ENCODE measurements at regions not wholly inside any gene's neighbourhood (a gene's known extent, or its start where the extent isn't known, plus 50 kb on each side); places are given as distances from the start of the nearest gene placed in this dataset.

GRCh38 chr2:107448160-107448559 is 378.5 kb upstream of the RGPD4 start:
- H3K9me3 ChIP-seq (ENCODE audit: control insufficient read depth, insufficient read depth, low read length), result no peaks in the 10 kb centered on the region
- no peak overlapping the region for H3K27ac ChIP-seq (ENCODE audit: low read depth, low read length)
- no CpG with 5 or more reads among the region's 1 CpG for WGBS (ENCODE audit: insufficient coverage)
- no peaks in the 10 kb centered on the region for H3K36me3 ChIP-seq (ENCODE audit: control insufficient read depth, insufficient read depth, low read length)
- H3K4me1 ChIP-seq (ENCODE audit: control insufficient read depth, insufficient read depth, low read length), result no peaks in the 10 kb centered on the region
- H3K27me3 ChIP-seq (ENCODE audit: control insufficient read depth, insufficient read depth, low read length), result no peaks in the 10 kb centered on the region
- H3K4me3 ChIP-seq (ENCODE audit: low read depth, low read length), result no peak overlapping the region
- DNase-seq (ENCODE audit: low read depth in 4 of 6, low spot score in 6 of 6), result no peak

DNA sequence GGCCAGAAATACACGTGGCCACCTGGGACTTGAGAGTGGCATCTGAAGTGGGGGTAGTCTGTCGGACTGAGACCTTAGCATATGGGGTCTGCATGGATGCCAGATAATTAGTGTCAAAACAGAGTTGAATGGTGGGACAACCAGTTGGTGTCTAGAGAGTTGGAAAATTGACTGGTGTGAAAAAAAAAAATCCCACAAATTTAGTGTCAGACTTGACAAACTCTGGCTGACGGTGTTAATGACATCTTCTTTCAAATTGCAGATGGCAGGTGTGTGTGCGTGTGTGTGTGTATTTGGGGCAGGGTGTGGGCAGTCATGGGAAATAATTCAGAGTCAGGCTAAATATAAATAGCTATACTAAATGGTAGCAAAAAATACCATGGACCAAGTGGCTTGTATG is 365.4 kb upstream of the RGPD4 start:
- DNase-seq (ENCODE audit: low read depth in 4 of 6, low spot score in 6 of 6), result peak in 1 of 6 donors; percentile 81
- Histone ChIP-seq H3K9me3 (ENCODE audit: control insufficient read depth, insufficient read depth, low read length) (no peaks in the 10 kb centered on the region), H3K27ac (ENCODE audit: low read depth, low read length) (no peak overlapping the region), H3K4me1 (ENCODE audit: control insufficient read depth, insufficient read depth, low read length) (peaks cover 3% of the 10 kb centered on the region), H3K4me3 (ENCODE audit: low read depth, low read length) (no peak overlapping the region), H3K27me3 (ENCODE audit: control insufficient read depth, insufficient read depth, low read length) (no peaks in the 10 kb centered on the region), H3K36me3 (ENCODE audit: control insufficient read depth, insufficient read depth, low read length) (no peaks in the 10 kb centered on the region)
- WGBS (ENCODE audit: insufficient coverage), result 60% methylated on average over 1 of the region's 4 CpGs

DNA sequence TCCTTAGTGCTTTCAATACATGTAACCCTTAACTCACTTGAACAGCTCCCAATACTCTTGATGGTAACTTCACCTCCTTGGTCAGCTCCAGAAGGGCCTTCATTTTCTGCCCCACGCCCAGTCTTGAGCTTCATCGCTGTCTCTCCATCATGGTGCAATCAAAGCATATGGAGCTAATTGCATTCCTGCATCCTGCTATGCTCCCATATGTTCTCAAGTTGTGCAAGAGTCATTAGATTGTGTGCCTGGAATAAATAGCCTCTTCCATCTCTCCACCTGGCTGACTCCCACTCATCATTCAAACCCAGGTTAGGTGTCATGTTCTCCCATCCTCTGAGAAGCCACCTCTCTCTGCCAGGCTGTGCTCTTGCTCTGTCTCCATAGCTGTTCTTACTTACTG is 364.5 kb upstream of the RGPD4 start:
- DNase-seq (ENCODE audit: low read depth in 4 of 6, low spot score in 6 of 6), result peak in 2 of 6 donors; percentile 28 to 30
- H3K27ac ChIP-seq (ENCODE audit: low read depth, low read length), result no peak overlapping the region
- H3K4me3 ChIP-seq (ENCODE audit: low read depth, low read length), result no peak overlapping the region
- peaks cover 3% of the 10 kb centered on the region for H3K4me1 ChIP-seq (ENCODE audit: control insufficient read depth, insufficient read depth, low read length)
- no peaks in the 10 kb centered on the region for H3K9me3 ChIP-seq (ENCODE audit: control insufficient read depth, insufficient read depth, low read length)
- no peaks in the 10 kb centered on the region for H3K36me3 ChIP-seq (ENCODE audit: control insufficient read depth, insufficient read depth, low read length)
- no CpG with 5 or more reads among the region's 2 CpGs for WGBS (ENCODE audit: insufficient coverage)
- no peaks in the 10 kb centered on the region for H3K27me3 ChIP-seq (ENCODE audit: control insufficient read depth, insufficient read depth, low read length)

DNA sequence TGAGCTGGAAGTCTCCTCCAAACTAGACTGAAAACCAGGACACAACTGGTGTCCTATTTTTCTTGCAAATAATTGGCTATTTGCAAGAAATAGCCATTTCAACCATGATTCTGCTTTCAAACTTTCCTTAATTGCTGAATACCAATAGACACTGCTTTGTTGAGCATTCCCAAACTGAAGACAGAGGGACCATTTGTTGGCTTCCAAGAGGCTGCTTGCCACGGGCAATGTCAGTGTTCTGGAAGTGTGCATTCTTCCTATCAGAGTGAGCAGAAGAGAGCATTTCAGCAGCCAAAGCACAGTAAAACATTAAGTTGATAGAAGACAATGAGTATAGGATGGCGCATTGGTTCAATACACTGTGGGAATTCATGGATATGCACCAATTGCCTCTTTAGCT is 360.5 kb upstream of the RGPD4 start:
- WGBS (ENCODE audit: insufficient coverage), result no CpG with 5 or more reads among the region's 2 CpGs
- no peaks in the 10 kb centered on the region for H3K36me3 ChIP-seq (ENCODE audit: control insufficient read depth, insufficient read depth, low read length)
- no peaks in the 10 kb centered on the region for H3K27me3 ChIP-seq (ENCODE audit: control insufficient read depth, insufficient read depth, low read length)
- no peak overlapping the region for H3K27ac ChIP-seq (ENCODE audit: low read depth, low read length)
- no peak overlapping the region for H3K4me3 ChIP-seq (ENCODE audit: low read depth, low read length)
- no peaks in the 10 kb centered on the region for H3K9me3 ChIP-seq (ENCODE audit: control insufficient read depth, insufficient read depth, low read length)
- peak in 1 of 6 donors; percentile 38 for DNase-seq (ENCODE audit: low read depth in 4 of 6, low spot score in 6 of 6)
- H3K4me1 ChIP-seq (ENCODE audit: control insufficient read depth, insufficient read depth, low read length), result peaks cover 3% of the 10 kb centered on the region

DNA sequence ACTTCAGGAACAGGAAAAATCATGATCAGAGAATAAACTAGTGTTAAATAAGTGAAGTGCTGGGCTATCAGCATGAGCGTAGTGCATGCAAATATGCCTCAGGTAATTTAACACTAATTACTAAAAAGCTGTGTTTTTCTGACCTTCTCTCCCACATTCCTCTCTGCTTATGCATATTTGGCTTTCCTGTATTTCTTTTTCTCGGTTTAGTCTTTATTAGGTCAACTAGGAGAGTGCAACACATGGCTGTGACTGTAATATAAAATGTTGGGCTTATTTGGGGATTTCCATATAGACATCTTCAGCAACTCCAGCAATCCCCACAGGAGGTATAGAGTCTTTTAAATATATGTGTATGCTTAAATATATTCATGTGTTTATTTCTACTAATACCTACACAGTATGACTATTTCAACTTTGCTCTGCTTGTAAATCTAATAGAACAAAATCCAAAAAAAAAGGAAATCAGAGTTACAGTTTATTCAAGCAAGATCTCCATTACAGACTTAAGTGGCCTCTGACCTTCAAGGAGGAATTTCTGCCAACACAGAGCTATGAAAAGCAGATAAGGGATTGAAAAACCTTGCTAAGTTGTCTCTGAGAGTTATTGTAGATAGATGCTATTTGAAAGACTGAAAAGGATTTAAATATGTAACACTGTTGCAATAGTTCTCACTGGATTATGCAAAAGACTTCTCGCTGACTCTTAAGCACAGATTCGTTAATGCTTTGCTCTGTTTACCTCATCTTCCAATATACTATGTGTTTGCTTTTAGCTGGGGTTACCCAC is 359.5 kb upstream of the RGPD4 start:
- no peak for DNase-seq (ENCODE audit: low read depth in 4 of 6, low spot score in 6 of 6)

GRCh38 chr2:107469437-107469995 is 357.2 kb upstream of the RGPD4 start:
- Histone ChIP-seq H3K27me3 (ENCODE audit: control insufficient read depth, insufficient read depth, low read length) (no peaks in the 10 kb centered on the region), H3K4me3 (ENCODE audit: low read depth, low read length) (no peak overlapping the region), H3K4me1 (ENCODE audit: control insufficient read depth, insufficient read depth, low read length) (peaks cover 3% of the 10 kb centered on the region), H3K36me3 (ENCODE audit: control insufficient read depth, insufficient read depth, low read length) (no peaks in the 10 kb centered on the region), H3K27ac (ENCODE audit: low read depth, low read length) (no peak overlapping the region), H3K9me3 (ENCODE audit: control insufficient read depth, insufficient read depth, low read length) (peaks cover 2% of the 10 kb centered on the region)
- WGBS (ENCODE audit: insufficient coverage), result 92% methylated on average over 30 of the region's 34 CpGs
- no peak for DNase-seq (ENCODE audit: low read depth in 4 of 6, low spot score in 6 of 6)

More for the DNA sequence above, 359.5 kb upstream of the RGPD4 start:
- Histone ChIP-seq H3K36me3 (ENCODE audit: control insufficient read depth, insufficient read depth, low read length) (no peaks in the 10 kb centered on the region), H3K27me3 (ENCODE audit: control insufficient read depth, insufficient read depth, low read length) (no peaks in the 10 kb centered on the region), H3K4me1 (ENCODE audit: control insufficient read depth, insufficient read depth, low read length) (peaks cover 3% of the 10 kb centered on the region), H3K9me3 (ENCODE audit: control insufficient read depth, insufficient read depth, low read length) (no peaks in the 10 kb centered on the region), H3K27ac (ENCODE audit: low read depth, low read length) (no peak overlapping the region), H3K4me3 (ENCODE audit: low read depth, low read length) (no peak overlapping the region)
- WGBS (ENCODE audit: insufficient coverage), result 88% methylated on average over 2 of the region's 4 CpGs

DNA sequence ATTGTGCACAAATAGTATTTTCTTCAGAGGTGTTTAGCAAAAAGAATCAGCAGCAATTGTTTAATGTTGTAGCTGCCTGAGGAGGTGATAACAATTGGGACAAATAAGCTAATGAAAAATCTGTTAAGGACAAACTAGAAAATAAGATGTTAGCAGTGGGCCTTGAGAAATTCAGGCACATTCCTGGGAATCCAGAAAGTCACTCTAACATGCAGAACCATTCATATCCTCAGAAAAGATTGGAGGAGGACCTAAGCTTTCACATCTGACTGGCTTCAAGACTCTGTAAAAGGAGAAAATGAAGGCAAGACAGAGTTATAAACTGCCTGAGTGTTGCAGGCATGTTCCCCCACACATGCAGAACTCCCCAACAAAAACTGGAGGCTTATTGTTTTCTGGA is 353.5 kb upstream of the RGPD4 start:
- Histone ChIP-seq H3K9me3 (ENCODE audit: control insufficient read depth, insufficient read depth, low read length) (peaks cover 4% of the 10 kb centered on the region), H3K4me3 (ENCODE audit: low read depth, low read length) (no peak overlapping the region), H3K4me1 (ENCODE audit: control insufficient read depth, insufficient read depth, low read length) (no peaks in the 10 kb centered on the region), H3K27me3 (ENCODE audit: control insufficient read depth, insufficient read depth, low read length) (no peaks in the 10 kb centered on the region), H3K36me3 (ENCODE audit: control insufficient read depth, insufficient read depth, low read length) (no peaks in the 10 kb centered on the region), H3K27ac (ENCODE audit: low read depth, low read length) (no peak overlapping the region)
- no peak for DNase-seq (ENCODE audit: low read depth in 4 of 6, low spot score in 6 of 6)

DNA sequence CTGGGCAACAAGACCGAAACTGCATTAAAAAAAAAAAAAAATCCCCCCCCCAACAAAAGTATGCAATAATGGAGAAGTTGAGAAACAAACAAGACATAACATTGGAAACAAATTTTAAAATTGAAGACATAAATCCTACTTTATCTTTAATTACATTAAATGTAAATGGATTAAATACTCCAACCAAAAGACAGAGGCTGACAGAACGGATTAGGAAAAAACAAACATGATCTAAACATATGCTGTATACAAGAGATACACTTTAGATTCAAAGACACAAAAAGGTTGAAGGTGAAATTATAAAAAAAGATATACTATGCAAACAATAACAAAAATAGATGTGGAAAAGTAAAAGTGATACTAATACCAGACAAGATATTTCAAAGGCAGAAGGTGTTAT is 350.8 kb upstream of the RGPD4 start:
- no peak overlapping the region for H3K27ac ChIP-seq (ENCODE audit: low read depth, low read length)
- WGBS (ENCODE audit: insufficient coverage), result no CpG with 5 or more reads among the region's 2 CpGs
- H3K36me3 ChIP-seq (ENCODE audit: control insufficient read depth, insufficient read depth, low read length), result no peaks in the 10 kb centered on the region
- no peaks in the 10 kb centered on the region for H3K4me1 ChIP-seq (ENCODE audit: control insufficient read depth, insufficient read depth, low read length)
- no peaks in the 10 kb centered on the region for H3K27me3 ChIP-seq (ENCODE audit: control insufficient read depth, insufficient read depth, low read length)
- H3K4me3 ChIP-seq (ENCODE audit: low read depth, low read length), result no peak overlapping the region
- H3K9me3 ChIP-seq (ENCODE audit: control insufficient read depth, insufficient read depth, low read length), result peaks cover 4% of the 10 kb centered on the region
- no peak for DNase-seq (ENCODE audit: low read depth in 4 of 6, low spot score in 6 of 6)

- peak in 1 of 6 donors; percentile 28 for DNase-seq (ENCODE audit: low read depth in 4 of 6, low spot score in 6 of 6)
- H3K9me3 ChIP-seq (ENCODE audit: control insufficient read depth, insufficient read depth, low read length), result no peaks in the 10 kb centered on the region
These were observed 324.2 kb upstream of the RGPD4 start for GRCh38 chr2:107502539-107502938.

More at GRCh38 chr2:107502539-107502938, 324.2 kb upstream of the RGPD4 start:
- Histone ChIP-seq H3K36me3 (ENCODE audit: control insufficient read depth, insufficient read depth, low read length) (no peaks in the 10 kb centered on the region), H3K27ac (ENCODE audit: low read depth, low read length) (no peak overlapping the region), H3K27me3 (ENCODE audit: control insufficient read depth, insufficient read depth, low read length) (no peaks in the 10 kb centered on the region), H3K4me1 (ENCODE audit: control insufficient read depth, insufficient read depth, low read length) (no peaks in the 10 kb centered on the region), H3K4me3 (ENCODE audit: low read depth, low read length) (no peak overlapping the region)
